KG1 (cell line): ENCODE measurements at regions not wholly inside any gene's neighbourhood (a gene's known extent, or its start where the extent isn't known, plus 50 kb on each side); places are given as distances from the start of the nearest gene placed in this dataset.
"Not testable (repeated sequence)": the region's sequence is repeated elsewhere in the genome, so short reads cannot be mapped to it uniquely, and the experiment has no call there.

Experiments used
- DNase-seq: peaks from one replicate; lab custom pipeline; 2025; lab: John Stamatoyannopoulos, UW

- DNase-seq = not testable (repeated sequence)
These were observed 144.5 kb upstream of the CLNK start for GRCh38 chr4:10828918-10829538.

- DNase-seq = no peak
These were observed 137.3 kb upstream of the CLNK start for GRCh38 chr4:10821826-10822225.

GRCh38 chr4:10816571-10816970 lies 132.0 kb upstream of the CLNK start:
- no peak for DNase-seq

GRCh38 chr4:10811991-10812390 lies 127.4 kb upstream of the CLNK start:
- no peak for DNase-seq

- DNase-seq = no peak
These were observed 125.8 kb upstream of the CLNK start for GRCh38 chr4:10810411-10810810.

GRCh38 chr4:10809905-10810304 lies 125.3 kb upstream of the CLNK start:
- no peak for DNase-seq

GRCh38 chr4:10808591-10808990 lies 124.0 kb upstream of the CLNK start:
- DNase-seq = no peak

GRCh38 chr4:10806953-10807645 lies 122.5 kb upstream of the CLNK start:
- DNase-seq = no peak

- DNase-seq = no peak
These were observed 119.3 kb upstream of the CLNK start for GRCh38 chr4:10803713-10804343.

GRCh38 chr4:10787365-10787764 lies 102.8 kb upstream of the CLNK start:
- no peak for DNase-seq

GRCh38 chr4:10784621-10785020 lies 100.1 kb upstream of the CLNK start:
- DNase-seq = no peak

GRCh38 chr4:10783351-10783750 lies 98.8 kb upstream of the CLNK start:
- DNase-seq = no peak

- no peak for DNase-seq
These were observed 97.2 kb upstream of the CLNK start for GRCh38 chr4:10781805-10782204.

- not testable (repeated sequence) for DNase-seq
These were observed 96.2 kb upstream of the CLNK start for GRCh38 chr4:10780803-10781202.

GRCh38 chr4:10775132-10775531 lies 90.6 kb upstream of the CLNK start:
- not testable (repeated sequence) for DNase-seq

GRCh38 chr4:10773656-10774055 lies 89.1 kb upstream of the CLNK start:
- no peak for DNase-seq

- DNase-seq = no peak
These were observed 88.4 kb upstream of the CLNK start for GRCh38 chr4:10773010-10773409.

- no peak for DNase-seq
These were observed 80.8 kb upstream of the CLNK start for GRCh38 chr4:10765386-10765785.

- DNase-seq = no peak
These were observed 78.0 kb upstream of the CLNK start for GRCh38 chr4:10762561-10762960.

GRCh38 chr4:10761903-10762302 lies 77.3 kb upstream of the CLNK start:
- no peak for DNase-seq

- no peak for DNase-seq
These were observed 75.5 kb upstream of the CLNK start for GRCh38 chr4:10760086-10760485.

GRCh38 chr4:10758906-10759305 lies 74.3 kb upstream of the CLNK start:
- no peak for DNase-seq

- DNase-seq = no peak
These were observed 69.4 kb upstream of the CLNK start for GRCh38 chr4:10753856-10754402.
